HG03558 (cell line): ENCODE measurements at regions not wholly inside any gene's neighbourhood (a gene's known extent, or its start where the extent isn't known, plus 50 kb on each side); places are given as distances from the start of the nearest gene placed in this dataset.

ENCODE experiments used
- ATAC-seq: cut with Tn5 transposase; IDR thresholded peaks from one replicate; pipeline ENCODE4 v1.9.1; 2021; ENCODE audit warnings: moderate number of reproducible peaks; ENCODE audit not compliant: unreplicated experiment; ENCODE audit errors: extremely low read depth

DNA sequence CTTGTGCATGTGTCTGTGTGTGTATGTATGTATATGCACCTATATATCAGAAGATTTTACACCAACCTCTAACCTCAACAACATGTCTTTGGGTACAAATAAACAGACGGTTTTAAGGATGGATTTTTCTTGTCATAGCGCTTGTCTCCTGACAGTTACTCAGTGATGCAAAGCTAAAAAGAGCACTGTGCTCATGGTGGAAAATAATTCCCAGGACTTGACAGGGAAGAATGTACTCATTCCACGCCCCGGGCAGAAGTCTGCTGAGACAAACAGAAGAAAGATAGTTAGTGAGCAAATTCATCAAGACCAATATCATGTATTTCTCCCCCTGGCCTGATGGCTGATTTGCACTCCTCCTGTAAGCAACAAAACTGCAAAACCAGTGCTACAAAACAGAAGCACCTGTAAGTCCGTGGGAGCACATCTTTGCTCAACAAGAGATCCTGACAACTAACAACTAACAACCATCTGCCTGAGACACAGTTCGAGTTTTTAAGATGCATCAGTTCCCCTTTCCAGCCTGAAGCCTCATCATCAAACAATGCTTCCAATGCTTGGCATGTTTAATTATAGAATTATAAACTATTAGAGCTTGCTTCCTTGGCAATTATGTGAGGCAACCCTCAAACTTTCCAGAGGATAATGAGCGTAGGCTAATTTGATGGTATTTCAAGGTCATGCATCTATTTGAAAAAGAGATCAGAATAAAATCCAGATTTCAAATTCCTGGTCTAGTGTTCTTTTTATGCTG lies 812.7 kb upstream of the MIR17HG start:
- ATAC-seq, result no peak

DNA sequence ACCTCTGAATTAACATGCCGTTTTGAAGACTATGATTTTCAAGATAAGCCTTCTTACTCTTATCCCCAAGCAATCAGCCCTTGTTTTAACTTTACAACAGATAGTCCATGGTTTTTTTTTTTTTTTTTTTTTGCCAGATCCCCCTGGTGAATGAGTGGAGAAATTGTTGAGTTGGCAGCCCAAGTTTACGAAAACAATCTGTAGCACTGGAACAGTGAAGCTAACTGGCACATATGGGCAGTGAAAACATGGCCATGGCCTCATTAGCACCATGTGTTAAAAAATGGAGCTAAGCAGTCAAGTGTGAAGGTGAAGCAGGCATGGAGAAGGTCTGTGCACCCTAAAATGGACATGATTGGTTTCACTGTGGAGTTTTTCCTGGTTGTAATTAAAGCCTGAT lies 812.1 kb upstream of the MIR17HG start:
- no peak for ATAC-seq

- ATAC-seq, result no peak
Measured at GRCh38 chr13:90538063-90538462, 809.4 kb upstream of the MIR17HG start.

- no peak for ATAC-seq
Measured at GRCh38 chr13:90541346-90541745, 806.1 kb upstream of the MIR17HG start.

DNA sequence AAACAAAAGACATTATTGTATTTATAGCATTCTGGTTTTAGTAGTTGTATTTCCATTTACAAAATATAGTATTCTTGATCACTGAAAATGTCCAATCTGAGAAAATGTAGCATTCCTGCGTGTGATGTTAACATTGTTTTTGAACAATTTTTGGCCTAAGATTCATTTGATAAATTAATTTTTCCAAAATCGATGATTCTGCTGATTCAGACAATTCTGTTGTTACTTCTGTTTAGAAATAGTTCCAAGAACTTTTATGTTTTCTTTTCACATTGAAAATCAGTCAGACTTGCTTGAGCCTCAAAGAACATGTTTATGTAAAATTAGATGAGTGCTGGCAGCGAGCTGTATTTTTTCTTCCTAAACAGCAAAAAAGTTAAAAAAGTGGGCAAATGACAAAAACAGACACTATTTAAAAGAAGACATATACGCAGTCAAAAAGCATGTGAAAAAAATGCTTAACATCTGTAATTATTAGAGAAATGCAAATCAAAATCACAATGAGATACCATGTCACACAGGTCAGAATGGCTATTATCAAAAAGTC lies 804.5 kb upstream of the MIR17HG start:
- no peak for ATAC-seq

- no peak for ATAC-seq
Measured at GRCh38 chr13:90545070-90545840, 802.2 kb upstream of the MIR17HG start.

DNA sequence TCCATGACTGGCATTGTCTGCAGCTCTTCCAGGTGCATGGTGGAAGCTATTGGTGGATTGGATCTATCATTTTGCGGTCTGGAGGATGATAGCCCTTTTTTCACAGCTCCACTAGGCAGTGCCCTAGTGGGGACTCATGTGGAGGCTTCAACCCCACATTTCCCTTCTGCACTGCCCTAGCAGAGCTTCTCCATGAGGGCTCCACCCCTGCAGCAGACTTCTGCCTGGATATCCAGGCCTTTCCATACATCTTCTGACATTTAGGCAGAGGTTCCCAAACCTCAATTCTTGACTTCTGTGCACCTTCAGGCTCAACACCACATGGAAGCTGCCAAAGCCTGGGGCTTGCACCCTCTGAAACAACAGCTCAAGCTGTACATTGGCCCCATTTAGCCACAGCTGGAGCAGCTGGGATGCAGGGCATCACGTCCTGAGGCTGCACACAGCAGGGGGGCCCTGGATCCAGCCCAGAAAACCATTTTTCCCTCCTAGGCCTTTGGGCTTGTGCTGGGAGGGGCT lies 800.2 kb upstream of the MIR17HG start:
- no peak for ATAC-seq

DNA sequence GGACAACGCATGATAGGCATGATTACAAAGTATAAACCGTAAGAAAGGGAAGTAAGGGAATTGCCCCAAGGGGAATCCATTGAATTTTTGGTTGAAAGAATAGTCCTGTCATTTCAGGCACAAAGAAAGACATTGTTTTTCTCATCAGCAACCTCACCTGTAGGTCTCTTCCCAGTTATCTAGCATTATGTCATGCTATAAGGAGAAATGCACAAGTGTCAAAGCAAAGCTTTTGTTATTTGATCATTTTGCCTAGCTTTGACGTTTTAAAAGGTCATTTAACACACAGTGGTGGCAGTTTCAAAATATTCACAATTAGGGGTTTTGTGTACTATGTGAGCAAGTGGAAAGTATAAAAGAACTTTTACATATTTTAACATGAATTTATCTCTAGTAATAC lies 796.2 kb upstream of the MIR17HG start:
- ATAC-seq, result no peak

- no peak for ATAC-seq
Measured at GRCh38 chr13:90552702-90553101, 794.8 kb upstream of the MIR17HG start.

GRCh38 chr13:90553159-90553558 lies 794.3 kb upstream of the MIR17HG start:
- no peak for ATAC-seq

GRCh38 chr13:90557626-90558025 lies 789.9 kb upstream of the MIR17HG start:
- no peak for ATAC-seq

DNA sequence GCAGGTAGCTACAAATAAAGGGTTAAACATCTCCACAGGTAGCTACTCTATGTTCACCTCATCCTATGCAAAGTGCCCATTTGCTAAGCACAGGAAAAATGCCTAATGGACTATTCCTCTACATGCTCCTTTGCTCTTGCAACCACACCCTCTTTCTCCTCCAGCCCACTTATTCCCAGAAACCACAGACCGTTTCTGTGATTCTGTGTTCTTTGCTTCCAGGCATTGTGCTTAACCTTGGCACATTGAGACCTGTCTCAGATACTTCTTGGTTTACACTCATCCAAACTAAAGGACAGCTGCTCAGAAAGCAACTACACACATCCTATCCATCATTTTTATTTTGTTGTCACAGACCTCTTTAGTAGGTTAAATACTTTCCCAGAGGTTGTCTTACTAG lies 785.0 kb upstream of the MIR17HG start:
- ATAC-seq, result no peak

DNA sequence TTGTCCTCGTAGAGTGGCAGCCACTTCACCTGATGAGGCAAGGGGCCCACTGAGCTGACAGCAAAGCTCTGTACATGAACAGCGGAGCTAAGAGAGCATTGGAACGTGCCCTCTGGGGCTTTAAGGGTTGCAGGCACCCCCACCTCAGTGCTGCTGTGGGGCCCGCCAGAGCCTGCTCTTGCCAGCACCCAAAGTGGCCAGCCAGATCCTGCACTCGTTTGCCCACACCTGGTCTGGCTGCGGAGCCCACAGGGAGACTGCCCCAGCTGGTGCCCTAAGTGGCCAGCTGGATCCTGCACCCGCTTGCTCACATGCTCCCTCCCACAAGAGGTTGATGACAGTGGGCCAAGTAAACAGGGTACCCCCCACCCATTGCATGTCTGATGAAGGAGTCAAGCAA lies 783.4 kb upstream of the MIR17HG start:
- ATAC-seq, result no peak

DNA sequence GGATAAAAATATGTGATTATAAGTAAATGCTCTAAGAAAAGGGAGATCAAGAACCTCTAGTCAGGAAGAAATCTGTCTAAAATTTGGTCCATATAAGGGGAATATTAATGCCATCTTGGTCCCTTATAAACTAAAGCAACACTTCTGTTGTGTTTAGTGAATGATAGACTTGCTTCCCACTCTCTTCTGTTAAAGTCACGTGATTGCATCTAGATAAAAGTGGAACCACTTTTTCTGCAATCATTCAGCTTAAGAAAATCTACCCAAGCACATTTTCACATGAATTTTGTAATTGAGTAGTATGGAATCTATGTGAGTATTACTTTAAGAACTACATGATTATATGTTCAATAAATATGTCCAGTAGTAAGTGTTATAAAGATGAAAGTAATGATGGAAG lies 782.9 kb upstream of the MIR17HG start:
- ATAC-seq, result no peak

- no peak for ATAC-seq
Measured at GRCh38 chr13:90565985-90566713, 781.3 kb upstream of the MIR17HG start.

- ATAC-seq, result no peak
Measured at GRCh38 chr13:90568165-90568564, 779.3 kb upstream of the MIR17HG start.

- ATAC-seq, result no peak
Measured at GRCh38 chr13:90576067-90576466, 771.4 kb upstream of the MIR17HG start.

DNA sequence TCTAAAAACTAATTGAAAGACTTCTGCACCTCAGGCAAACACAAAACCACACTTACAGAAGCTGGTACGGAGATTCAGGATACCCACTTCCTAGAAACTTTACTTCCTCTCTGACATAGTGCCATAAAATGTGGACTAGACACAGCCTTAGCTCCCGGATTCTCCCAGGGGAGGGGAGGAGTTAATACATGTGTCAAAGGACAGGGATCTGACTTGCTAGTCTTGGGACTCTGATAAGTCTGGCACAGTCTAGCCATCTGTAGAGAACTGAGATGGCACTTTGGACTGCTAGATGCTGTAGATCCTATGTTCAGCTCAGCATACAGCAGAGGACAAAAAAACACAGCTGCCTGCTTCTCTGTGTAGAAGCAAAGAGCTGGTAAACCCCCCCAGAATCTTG lies 769.8 kb upstream of the MIR17HG start:
- no peak for ATAC-seq

- ATAC-seq, result no peak
Measured at GRCh38 chr13:90585392-90585791, 762.1 kb upstream of the MIR17HG start.

DNA sequence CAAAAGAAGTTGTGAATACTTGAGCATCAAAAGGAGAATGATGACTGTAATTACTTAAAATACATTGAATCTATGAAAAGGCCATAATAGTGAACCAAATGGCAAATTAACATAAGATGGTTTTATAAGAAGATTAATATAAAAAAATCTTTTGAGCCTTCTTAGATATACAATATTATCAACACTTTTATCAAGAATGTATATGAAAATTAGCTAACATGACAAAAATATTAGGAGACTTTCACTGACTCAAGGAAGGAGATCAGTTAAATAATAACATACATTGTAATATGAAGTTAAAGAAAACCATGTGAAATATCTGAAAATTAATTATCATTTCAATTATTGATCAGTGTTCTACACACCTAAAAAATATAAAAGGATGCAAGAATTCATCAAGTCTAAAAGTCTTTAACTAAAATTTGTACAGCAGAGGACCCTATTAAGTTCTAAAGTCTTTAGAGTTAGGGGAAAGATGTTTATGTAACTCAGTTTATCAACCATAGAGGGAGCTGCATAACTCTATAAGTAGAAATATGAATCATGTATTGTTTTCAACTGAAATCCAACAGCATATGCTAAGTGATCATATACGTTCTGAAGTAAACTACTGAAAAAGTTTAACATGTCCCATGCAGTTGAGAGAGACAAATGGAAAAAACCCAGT lies 756.1 kb upstream of the MIR17HG start:
- ATAC-seq, result no peak
